NB4 (cell line): ENCODE measurements at regions not wholly inside any gene's neighbourhood (a gene's known extent, or its start where the extent isn't known, plus 50 kb on each side); places are given as distances from the start of the nearest gene placed in this dataset.

Experiments used
- DNase-seq: peaks from one replicate; pipeline ENCODE4 v3.0.0; 2010; ENCODE audit warnings: low read depth
- H3K4me3 ChIP-seq: one replicate; pipeline ENCODE4 v1.5.1; 2011; ENCODE audit warnings: mild to moderate bottlenecking, low read depth, low read length, moderate library complexity
- MAX ChIP-seq: IDR thresholded peaks from 2 replicates; pipeline ENCODE4 v1.6.1; 2011; ENCODE audit warnings: low read depth, low read length
- MYC ChIP-seq: IDR thresholded peaks from 2 replicates; pipeline ENCODE4 v1.6.1; 2011; ENCODE audit warnings: low read depth, low read length
- POLR2A ChIP-seq: IDR thresholded peaks from 2 replicates; pipeline ENCODE4 v1.6.1; 2011; ENCODE audit warnings: mild to moderate bottlenecking; ENCODE audit not compliant: insufficient read length; ENCODE audit errors: extremely low read depth
- TF ChIP-seq, protein P1 (sequence below): IDR thresholded peaks from one replicate; pipeline ENCODE4 v1.5.1; 2012; ENCODE audit warnings: low read depth, low read length

- DNase-seq: no peak
- no peak overlapping the region for H3K4me3 ChIP-seq
- no peak for TF ChIP-seq MYC
- no peak for TF ChIP-seq MAX
- TF ChIP-seq, protein P1, sequence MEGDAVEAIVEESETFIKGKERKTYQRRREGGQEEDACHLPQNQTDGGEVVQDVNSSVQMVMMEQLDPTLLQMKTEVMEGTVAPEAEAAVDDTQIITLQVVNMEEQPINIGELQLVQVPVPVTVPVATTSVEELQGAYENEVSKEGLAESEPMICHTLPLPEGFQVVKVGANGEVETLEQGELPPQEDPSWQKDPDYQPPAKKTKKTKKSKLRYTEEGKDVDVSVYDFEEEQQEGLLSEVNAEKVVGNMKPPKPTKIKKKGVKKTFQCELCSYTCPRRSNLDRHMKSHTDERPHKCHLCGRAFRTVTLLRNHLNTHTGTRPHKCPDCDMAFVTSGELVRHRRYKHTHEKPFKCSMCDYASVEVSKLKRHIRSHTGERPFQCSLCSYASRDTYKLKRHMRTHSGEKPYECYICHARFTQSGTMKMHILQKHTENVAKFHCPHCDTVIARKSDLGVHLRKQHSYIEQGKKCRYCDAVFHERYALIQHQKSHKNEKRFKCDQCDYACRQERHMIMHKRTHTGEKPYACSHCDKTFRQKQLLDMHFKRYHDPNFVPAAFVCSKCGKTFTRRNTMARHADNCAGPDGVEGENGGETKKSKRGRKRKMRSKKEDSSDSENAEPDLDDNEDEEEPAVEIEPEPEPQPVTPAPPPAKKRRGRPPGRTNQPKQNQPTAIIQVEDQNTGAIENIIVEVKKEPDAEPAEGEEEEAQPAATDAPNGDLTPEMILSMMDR: no peak
- no peak for TF ChIP-seq POLR2A
Measured at GRCh38 chr10:2680821-2681220, 386.5 kb upstream of the PFKP start.

- no peak for DNase-seq
- no peak overlapping the region for H3K4me3 ChIP-seq
- no peak for TF ChIP-seq MYC
- TF ChIP-seq MAX: no peak
- TF ChIP-seq, protein P1: no peak
- TF ChIP-seq POLR2A: no peak
Measured at GRCh38 chr10:2679646-2680045, 387.7 kb upstream of the PFKP start.

GRCh38 chr10:2676455-2676854, 390.9 kb upstream of the PFKP start:
- TF ChIP-seq MAX: no peak
- TF ChIP-seq, protein P1: no peak
- no peak for TF ChIP-seq POLR2A
- H3K4me3 ChIP-seq: no peak overlapping the region
- DNase-seq: no peak

DNA sequence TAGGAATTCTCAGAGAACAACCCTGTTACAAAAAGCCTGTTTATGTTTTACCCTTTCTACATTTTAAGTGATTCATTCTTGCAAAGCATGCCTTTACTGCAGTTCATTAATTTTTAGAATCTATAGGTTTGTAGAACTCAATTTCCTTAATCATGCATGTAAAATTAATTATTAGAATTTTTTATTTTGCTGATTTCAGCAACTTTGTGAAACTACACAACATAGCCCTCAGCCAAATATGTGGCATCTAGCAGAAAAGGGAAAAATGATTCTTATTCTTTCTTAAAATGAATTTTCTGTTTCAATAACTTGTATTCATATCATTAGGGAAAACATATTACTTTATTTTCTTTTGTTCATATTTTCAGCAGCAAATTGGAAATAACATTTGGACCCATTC, 392.9 kb upstream of the PFKP start:
- TF ChIP-seq MYC (no peak), MAX (no peak), POLR2A (no peak)
- TF ChIP-seq, protein P1: no peak
- no peak overlapping the region for H3K4me3 ChIP-seq
- no peak for DNase-seq

- TF ChIP-seq POLR2A (no peak), MYC (no peak), MAX (no peak)
- TF ChIP-seq, protein P1: no peak
- no peak for DNase-seq
- H3K4me3 ChIP-seq: no peak overlapping the region
Measured at GRCh38 chr10:2670864-2671263, 396.5 kb upstream of the PFKP start.

DNA sequence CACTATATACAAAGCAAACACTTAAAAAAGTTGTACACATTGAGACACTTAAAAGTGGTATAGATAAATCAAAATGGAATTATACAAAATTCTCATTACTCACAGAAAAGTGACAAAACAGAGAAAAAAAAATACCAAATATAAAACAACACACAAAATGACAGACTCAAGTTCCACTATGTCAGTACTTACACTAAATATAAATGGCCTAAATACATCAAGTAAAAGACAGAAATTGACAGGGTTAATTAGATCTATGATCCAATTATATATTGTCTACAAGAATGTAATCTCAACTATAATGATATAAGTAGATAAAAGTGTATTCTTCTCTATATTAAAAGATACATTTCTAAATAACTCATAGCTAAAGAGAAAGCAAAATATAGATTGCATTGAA, 401.6 kb upstream of the PFKP start:
- no peak overlapping the region for H3K4me3 ChIP-seq
- TF ChIP-seq POLR2A: no peak
- TF ChIP-seq MAX: no peak
- no peak for TF ChIP-seq MYC
- TF ChIP-seq, protein P1: no peak
- DNase-seq: no peak
